ENCODE measurements at regions not wholly inside any gene's neighbourhood (a gene's known extent, or its start where the extent isn't known, plus 50 kb on each side); places are given as distances from the start of the nearest gene placed in this dataset.

- Histone ChIP-seq H3K4me1 (ENCODE audit: control insufficient read depth in 2 of 3, insufficient read depth in 2 of 3, low read depth in 1 of 3, low read length in 3 of 3) (no peaks in the 10 kb centered on the region), H3K9ac (ENCODE audit: low read length in 3 of 3) (no peak overlapping the region), H3K4me3 (ENCODE audit: low read length in 3 of 3) (no peak overlapping the region), H3K9me3 (ENCODE audit: control insufficient read depth in 2 of 3, insufficient read depth in 1 of 3, low read length in 3 of 3) (peaks cover 0 to 2% (median 0%) of the 10 kb centered on the region in 3 donors), H3K27ac (ENCODE audit: low read depth in 2 of 2, low read length in 2 of 2) (no peak overlapping the region), H3K36me3 (ENCODE audit: control insufficient read depth in 2 of 3, insufficient read depth in 3 of 3, low read length in 3 of 3) (no peaks in the 10 kb centered on the region), H3K27me3 (ENCODE audit: control insufficient read depth, insufficient read depth, low read length) (no peaks in the 10 kb centered on the region)
- FAIRE-seq (no peak), DNase-seq (no peak)
- intact Hi-C loops (cut with DNase I) = no loop called here
- TF ChIP-seq CTCF (IDR thresholded peaks at IDR 0.05; ENCODE audit: borderline replicate concordance, extremely low read depth, insufficient read depth) = no peak
Measured at GRCh38 chr3:6113338-6113737, 747.6 kb upstream of the GRM7 start.

GRCh38 chr3:6119367-6119766, 741.5 kb upstream of the GRM7 start:
- Histone ChIP-seq H3K27me3 (ENCODE audit: control insufficient read depth, insufficient read depth, low read length) (no peaks in the 10 kb centered on the region), H3K9ac (ENCODE audit: low read length in 3 of 3) (no peak overlapping the region), H3K4me1 (ENCODE audit: control insufficient read depth in 2 of 3, insufficient read depth in 2 of 3, low read depth in 1 of 3, low read length in 3 of 3) (no peaks in the 10 kb centered on the region), H3K4me3 (ENCODE audit: low read length in 3 of 3) (no peak overlapping the region), H3K36me3 (ENCODE audit: control insufficient read depth in 2 of 3, insufficient read depth in 3 of 3, low read length in 3 of 3) (no peaks in the 10 kb centered on the region), H3K27ac (ENCODE audit: low read depth in 2 of 2, low read length in 2 of 2) (no peak overlapping the region), H3K9me3 (ENCODE audit: control insufficient read depth in 2 of 3, insufficient read depth in 1 of 3, low read length in 3 of 3) (peaks cover 0 to 2% (median 0%) of the 10 kb centered on the region in 3 donors)
- FAIRE-seq (no peak), DNase-seq (no peak)
- intact Hi-C loops (cut with DNase I) = no loop called here
- TF ChIP-seq CTCF (IDR thresholded peaks at IDR 0.05; ENCODE audit: borderline replicate concordance, extremely low read depth, insufficient read depth) = no peak

GRCh38 chr3:6120786-6121185, 740.1 kb upstream of the GRM7 start:
- H3K27ac ChIP-seq (ENCODE audit: low read depth in 2 of 2, low read length in 2 of 2) = no peak overlapping the region
- intact Hi-C loops (cut with DNase I) = no loop called here
- no peaks in the 10 kb centered on the region for H3K27me3 ChIP-seq (ENCODE audit: control insufficient read depth, insufficient read depth, low read length)
- no peaks in the 10 kb centered on the region for H3K36me3 ChIP-seq (ENCODE audit: control insufficient read depth in 2 of 3, insufficient read depth in 3 of 3, low read length in 3 of 3)
- FAIRE-seq = no peak
- H3K9me3 ChIP-seq (ENCODE audit: control insufficient read depth in 2 of 3, insufficient read depth in 1 of 3, low read length in 3 of 3) = peaks cover 0 to 2% (median 0%) of the 10 kb centered on the region in 3 donors
- no peak for DNase-seq
- no peak overlapping the region for H3K9ac ChIP-seq (ENCODE audit: low read length in 3 of 3)
- H3K4me1 ChIP-seq (ENCODE audit: control insufficient read depth in 2 of 3, insufficient read depth in 2 of 3, low read depth in 1 of 3, low read length in 3 of 3) = no peaks in the 10 kb centered on the region
- TF ChIP-seq CTCF (IDR thresholded peaks at IDR 0.05; ENCODE audit: borderline replicate concordance, extremely low read depth, insufficient read depth) = no peak
- H3K4me3 ChIP-seq (ENCODE audit: low read length in 3 of 3) = no peak overlapping the region

- H3K4me3 ChIP-seq (ENCODE audit: low read length in 3 of 3) = no peak overlapping the region
- FAIRE-seq = no peak
- no peaks in the 10 kb centered on the region for H3K27me3 ChIP-seq (ENCODE audit: control insufficient read depth, insufficient read depth, low read length)
- no peak for TF ChIP-seq CTCF (IDR thresholded peaks at IDR 0.05; ENCODE audit: borderline replicate concordance, extremely low read depth, insufficient read depth)
- no peak overlapping the region for H3K9ac ChIP-seq (ENCODE audit: low read length in 3 of 3)
- H3K36me3 ChIP-seq (ENCODE audit: control insufficient read depth in 2 of 3, insufficient read depth in 3 of 3, low read length in 3 of 3) = no peaks in the 10 kb centered on the region
- no peak for DNase-seq
- H3K4me1 ChIP-seq (ENCODE audit: control insufficient read depth in 2 of 3, insufficient read depth in 2 of 3, low read depth in 1 of 3, low read length in 3 of 3) = no peaks in the 10 kb centered on the region
- H3K27ac ChIP-seq (ENCODE audit: low read depth in 2 of 2, low read length in 2 of 2) = no peak overlapping the region
- H3K9me3 ChIP-seq (ENCODE audit: control insufficient read depth in 2 of 3, insufficient read depth in 1 of 3, low read length in 3 of 3) = no peaks in the 10 kb centered on the region
- intact Hi-C loops (cut with DNase I) = no loop called here
Measured at GRCh38 chr3:6124875-6125274, 736.0 kb upstream of the GRM7 start.

Data from kidney (tissue), 13 donors.